ENCODE measurements at regions not wholly inside any gene's neighbourhood (a gene's known extent, or its start where the extent isn't known, plus 50 kb on each side); places are given as distances from the start of the nearest gene placed in this dataset.
"Not testable (repeated sequence)": the region's sequence is repeated elsewhere in the genome, so short reads cannot be mapped to it uniquely, and the experiment has no call there.

DNA sequence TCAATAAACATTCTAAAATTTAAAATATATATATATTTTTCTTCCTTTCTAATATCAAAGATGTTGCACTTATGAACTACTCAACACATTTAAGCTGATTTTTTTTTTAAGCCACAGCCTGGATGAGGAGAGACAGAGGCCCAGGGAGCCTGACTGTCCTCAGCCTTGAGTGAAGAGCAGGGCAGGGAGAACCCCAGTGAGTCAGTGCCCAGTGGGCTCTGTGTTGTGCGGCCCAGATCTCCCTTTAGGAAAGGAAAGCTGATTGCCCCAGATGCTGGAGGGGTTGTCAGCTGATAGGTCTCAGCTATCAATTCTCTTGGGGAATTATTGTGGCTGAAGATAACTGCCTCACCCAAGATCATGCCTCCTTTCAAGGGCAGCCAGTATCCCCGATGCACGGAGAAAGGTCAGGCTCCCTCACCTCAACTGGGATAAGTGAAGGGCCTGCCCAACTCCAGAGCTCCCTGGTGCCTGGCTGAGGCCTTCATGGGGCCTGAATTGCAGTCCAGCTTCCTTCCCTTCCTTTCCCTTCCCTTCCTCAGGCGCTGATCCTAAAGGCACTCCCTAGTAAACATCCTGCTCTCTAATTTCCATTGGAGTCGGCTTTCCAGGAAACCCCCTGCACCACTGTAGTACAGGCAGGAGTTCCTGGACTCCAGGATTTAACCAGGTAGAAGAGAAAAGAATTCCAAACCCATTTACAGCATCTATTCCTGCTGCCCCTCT lies 106.9 kb upstream of the ATL2 start:
- no peak for DNase-seq (ENCODE audit: low read depth in 2 of 2)

- DNase-seq (ENCODE audit: low read depth in 2 of 2): not testable (repeated sequence)
Measured at GRCh38 chr2:38482710-38483109, 105.6 kb upstream of the ATL2 start.

- DNase-seq (ENCODE audit: low read depth in 2 of 2): no peak
Measured at GRCh38 chr2:38480617-38481016, 103.5 kb upstream of the ATL2 start.

GRCh38 chr2:38477006-38477405 lies 99.9 kb upstream of the ATL2 start:
- DNase-seq (ENCODE audit: low read depth in 2 of 2): no peak

GRCh38 chr2:38475567-38475881 lies 98.5 kb upstream of the ATL2 start:
- no peak for DNase-seq (ENCODE audit: low read depth in 2 of 2)

- no peak for DNase-seq (ENCODE audit: low read depth in 2 of 2)
Measured at GRCh38 chr2:38474715-38475566, 97.9 kb upstream of the ATL2 start.

DNA sequence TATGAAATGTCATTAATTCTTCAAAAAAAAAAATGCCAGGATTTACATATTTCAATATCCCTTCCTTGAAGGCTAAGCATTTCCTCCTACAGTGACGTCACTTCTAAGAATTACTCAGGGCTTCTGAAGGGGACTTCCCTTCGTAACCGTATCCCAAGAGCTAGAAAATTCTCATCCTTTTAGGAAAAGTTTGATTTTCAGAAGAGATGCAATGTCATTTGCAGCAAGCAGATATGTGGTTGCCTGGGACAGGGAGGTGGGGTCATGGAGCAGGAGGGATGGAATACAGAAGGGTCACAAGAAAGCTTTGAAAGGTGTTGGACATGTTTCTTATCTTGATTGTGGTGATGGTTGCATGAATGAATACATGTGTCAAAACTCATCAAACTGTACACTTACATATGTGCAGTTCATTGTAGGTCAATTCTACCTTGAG lies 97.0 kb upstream of the ATL2 start:
- no peak for DNase-seq (ENCODE audit: low read depth in 2 of 2)

DNA sequence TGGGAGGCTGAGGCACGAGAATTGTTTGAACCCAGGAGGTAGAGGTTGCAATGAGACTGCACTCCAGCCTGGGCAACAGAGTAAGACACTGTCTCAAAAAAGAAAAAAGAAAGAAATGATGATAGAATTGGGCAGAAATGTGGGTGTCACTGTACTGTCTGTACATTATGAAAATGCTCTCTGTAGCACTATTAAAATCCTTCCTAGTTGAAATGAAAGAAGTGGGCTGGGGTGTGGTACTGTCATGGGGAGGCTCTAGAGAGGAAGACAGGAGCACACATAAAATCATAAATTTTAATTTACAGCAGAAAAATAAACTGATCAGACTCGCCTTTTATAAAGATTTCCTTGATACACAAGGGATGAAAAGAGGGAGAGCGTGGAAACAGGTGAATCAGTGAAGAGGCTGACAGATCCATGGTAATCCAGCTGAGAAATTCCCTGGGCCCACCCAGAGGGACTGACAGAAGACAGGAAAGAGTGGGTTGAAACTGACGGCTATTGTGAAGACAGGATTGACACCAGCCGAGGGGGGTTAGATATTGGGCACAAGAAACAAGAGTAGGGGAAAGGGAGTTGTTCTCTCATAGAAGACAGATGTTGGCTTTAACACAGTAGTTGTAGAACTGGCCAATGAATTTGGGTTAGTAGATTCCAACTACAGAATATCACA lies 96.4 kb upstream of the ATL2 start:
- no peak for DNase-seq (ENCODE audit: low read depth in 2 of 2)

DNA sequence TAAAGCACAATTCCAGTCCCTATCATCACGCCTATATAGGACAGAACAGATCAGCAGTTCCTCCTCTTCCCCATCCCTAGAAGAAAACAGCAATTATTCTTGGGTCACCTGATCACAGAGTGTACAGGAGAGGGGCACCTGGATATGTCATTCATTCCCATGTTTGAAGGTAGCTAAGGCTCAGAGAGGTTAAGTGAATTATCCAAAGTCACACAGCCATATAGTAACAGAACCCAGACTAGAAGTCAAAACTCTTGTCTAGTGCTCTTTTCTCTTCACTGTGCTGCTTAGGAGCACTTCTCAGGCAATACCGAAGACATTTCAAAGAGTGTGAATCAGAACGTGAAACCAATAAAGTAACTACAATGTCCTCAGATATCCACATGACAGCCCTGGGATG lies 93.0 kb upstream of the ATL2 start:
- DNase-seq (ENCODE audit: low read depth in 2 of 2): no peak

DNA sequence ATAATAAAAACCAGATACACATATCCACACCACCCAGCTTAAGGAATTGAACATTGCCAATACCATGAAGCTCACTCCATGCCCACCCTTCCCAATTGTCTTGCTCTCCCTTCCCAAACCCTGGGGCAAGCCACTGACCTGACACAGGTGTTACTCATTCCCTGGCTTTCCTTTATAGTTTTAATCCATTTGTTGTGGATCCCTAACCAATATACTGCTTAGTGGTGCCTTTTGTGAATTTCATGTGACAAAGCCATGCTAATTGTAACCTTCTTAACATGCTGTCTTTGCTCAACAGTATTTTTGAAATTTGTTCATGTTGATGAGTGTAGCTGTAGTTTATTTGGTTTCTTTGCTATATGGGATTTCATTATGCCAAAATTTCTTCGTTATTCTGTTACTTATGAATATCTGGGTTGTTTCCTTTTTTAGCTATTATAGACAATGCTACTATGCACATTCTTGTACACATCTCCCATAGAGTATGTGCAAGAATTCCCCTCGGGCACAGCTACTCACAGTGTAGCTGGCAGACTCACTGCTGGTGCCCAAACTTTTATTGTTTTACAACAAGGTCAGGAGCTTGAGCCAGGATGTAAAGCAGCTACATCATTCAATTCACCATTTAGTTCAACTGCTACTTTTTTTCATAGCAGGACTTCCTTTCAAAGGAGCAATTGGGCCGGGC lies 90.8 kb upstream of the ATL2 start:
- no peak for DNase-seq (ENCODE audit: low read depth in 2 of 2)

GRCh38 chr2:38466876-38467767 lies 90.0 kb upstream of the ATL2 start:
- DNase-seq (ENCODE audit: low read depth in 2 of 2): no peak

DNA sequence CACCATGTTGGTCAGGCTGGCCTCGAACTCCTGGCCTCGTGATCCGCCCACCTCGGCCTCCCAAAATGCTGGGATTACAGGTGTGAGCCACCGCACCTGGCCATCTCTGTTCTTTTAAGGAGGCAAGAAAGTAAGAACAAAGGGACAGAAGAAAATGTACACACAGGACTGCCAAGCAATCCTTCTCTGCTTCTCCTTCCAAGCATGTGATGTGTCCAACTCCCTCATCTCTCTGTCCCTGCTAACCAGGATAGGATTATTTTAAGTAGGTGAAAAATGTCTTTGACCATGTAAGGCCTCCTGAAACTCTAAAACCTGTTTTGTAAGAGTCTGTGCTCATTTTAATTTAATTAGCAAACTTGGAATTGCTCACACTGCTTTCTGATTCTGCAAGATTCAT lies 89.3 kb upstream of the ATL2 start:
- no peak for DNase-seq (ENCODE audit: low read depth in 2 of 2)

DNA sequence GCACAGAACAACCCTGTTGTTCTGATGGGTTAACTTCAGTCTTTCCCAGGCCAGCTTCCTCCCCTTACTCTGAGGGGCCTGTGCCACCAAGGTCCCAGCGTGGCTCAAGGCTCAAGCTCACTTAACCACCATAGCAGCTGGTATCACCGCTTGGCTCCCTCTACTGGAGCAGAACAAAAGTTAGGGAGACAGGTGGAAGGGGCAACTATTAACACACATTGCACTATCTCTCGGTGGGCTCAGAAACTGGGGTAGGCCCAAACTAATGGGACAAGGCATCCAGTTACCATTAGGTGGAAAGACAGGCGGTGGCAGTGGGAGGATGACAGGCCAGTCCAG lies 88.7 kb upstream of the ATL2 start:
- no peak for DNase-seq (ENCODE audit: low read depth in 2 of 2)

GRCh38 chr2:38464971-38465788 lies 88.1 kb upstream of the ATL2 start:
- no peak for DNase-seq (ENCODE audit: low read depth in 2 of 2)

GRCh38 chr2:38463752-38464151 lies 86.7 kb upstream of the ATL2 start:
- DNase-seq (ENCODE audit: low read depth in 2 of 2): no peak

DNA sequence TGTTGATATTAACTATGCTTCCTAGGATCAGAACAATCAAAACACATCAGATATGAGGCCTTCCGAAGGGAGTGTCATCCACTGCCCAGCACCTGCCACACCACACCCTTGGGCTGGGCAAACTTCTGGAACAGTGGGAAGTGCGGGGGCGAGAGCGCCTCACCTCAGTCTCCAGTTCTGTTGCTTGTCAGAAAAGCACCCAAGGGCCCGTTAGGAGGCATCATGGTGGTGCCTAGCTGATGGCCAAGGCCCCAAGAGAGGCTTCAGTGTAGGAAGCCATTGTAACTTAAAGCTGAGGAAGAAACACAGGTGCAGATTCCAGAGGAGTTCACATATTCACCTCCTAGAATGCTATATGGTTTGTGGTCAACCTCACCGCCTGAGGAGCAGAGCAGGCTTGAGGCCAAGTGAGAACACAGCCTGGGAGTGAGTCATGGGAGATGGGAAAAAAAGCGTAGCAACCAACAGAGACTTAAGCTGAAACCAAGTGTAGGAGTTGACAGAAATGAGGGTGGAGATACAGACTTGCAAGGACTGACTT lies 85.1 kb upstream of the ATL2 start:
- DNase-seq (ENCODE audit: low read depth in 2 of 2): peak; percentile 27 to 57

DNA sequence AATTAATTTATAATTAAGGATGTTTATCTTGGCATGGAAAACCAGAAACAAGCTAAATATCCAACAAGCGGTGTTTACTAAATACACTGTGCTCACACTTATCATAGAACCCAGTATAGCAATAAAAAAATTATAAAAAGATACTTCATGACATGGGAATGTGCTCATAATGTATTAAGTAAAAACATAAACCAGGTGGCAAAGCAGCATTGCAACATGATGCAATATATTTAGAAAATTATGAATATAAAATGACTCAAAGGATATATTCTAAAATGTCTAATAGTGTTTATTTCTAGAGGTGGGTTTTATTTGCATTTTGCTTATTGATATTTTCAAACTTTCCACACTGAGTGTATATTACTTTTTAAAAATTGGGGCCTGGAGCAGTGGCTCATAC lies 84.4 kb upstream of the ATL2 start:
- DNase-seq (ENCODE audit: low read depth in 2 of 2): no peak

DNA sequence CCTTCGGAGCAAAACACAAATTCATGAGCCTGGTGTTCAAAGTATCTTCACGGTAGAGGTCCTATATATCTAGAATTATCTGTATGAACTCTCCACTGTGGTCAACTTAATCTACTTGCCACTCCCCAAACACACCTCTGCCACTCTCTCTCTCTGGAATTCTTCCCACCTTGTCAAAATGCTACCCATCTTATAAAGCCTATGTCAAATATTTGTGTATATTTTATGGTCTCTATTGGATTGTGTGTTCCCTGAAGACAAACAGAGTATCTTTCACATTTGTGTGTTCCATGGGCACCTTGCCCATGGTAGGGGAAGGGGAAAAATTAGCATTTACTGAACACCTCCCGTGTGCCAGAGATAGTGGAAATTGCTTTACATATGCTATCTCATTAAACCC lies 83.2 kb upstream of the ATL2 start:
- DNase-seq (ENCODE audit: low read depth in 2 of 2): no peak

- DNase-seq (ENCODE audit: low read depth in 2 of 2): no peak
Measured at GRCh38 chr2:38454081-38454480, 77.0 kb upstream of the ATL2 start.

- DNase-seq (ENCODE audit: low read depth in 2 of 2): not testable (repeated sequence)
Measured at GRCh38 chr2:38451778-38452177, 74.7 kb upstream of the ATL2 start.

Measured in stimulated activated CD8-positive, alpha-beta memory T cell treated with anti-CD3 and anti-CD28 coated beads, Interleukin-15, amount 100 ng/mL, for 48 hours (primary cell).